Left ventricle myocardium inferior (tissue), 1 donor: ENCODE measurements at regions not wholly inside any gene's neighbourhood (a gene's known extent, or its start where the extent isn't known, plus 50 kb on each side); places are given as distances from the start of the nearest gene placed in this dataset.

ENCODE experiments used
- DNase-seq: peaks from one replicate; pipeline ENCODE4 v3.0.0-alpha.2; 2020
- H3K27ac ChIP-seq: fragments of 200-600 bp; replicated peaks from 2 replicates; pipeline ENCODE4 v1.8.0; 2021
- H3K27me3 ChIP-seq: fragments of 200-600 bp; 2 replicates; pipeline ENCODE4 v1.8.0; 2021; ENCODE audit warnings: low read depth
- H3K36me3 ChIP-seq: fragments of 200-600 bp; 2 replicates; pipeline ENCODE4 v1.8.0; 2021
- H3K4me1 ChIP-seq: fragments of 200-600 bp; 2 replicates; pipeline ENCODE4 v1.8.0; 2021
- H3K4me3 ChIP-seq: fragments of 200-600 bp; 2 replicates; pipeline ENCODE4 v1.8.0; 2021; ENCODE audit warnings: mild to moderate bottlenecking, moderate library complexity
- H3K9me3 ChIP-seq: fragments of 200-600 bp; replicated peaks from 2 replicates; pipeline ENCODE4 v1.8.0; 2021
- CTCF ChIP-seq: fragments of 200-600 bp; IDR thresholded peaks from 2 replicates; pipeline ENCODE4 v1.8.0; 2021; ENCODE audit warnings: antibody characterized with exemption, mild to moderate bottlenecking, borderline replicate concordance
- intact Hi-C: fragments of 100-400 bp; cut with micrococcal nuclease; formaldehyde crosslinking; loops from one replicate; pipeline ENCODE4 v1.11.0; 2022
- donor health status: DM: no; HTN: yes; CAD: no; lungs with severe emphysema.

GRCh38 chr4:8707045-8707781 lies 114.6 kb downstream of the CPZ start:
- TF ChIP-seq CTCF = no peak
- Histone ChIP-seq H3K27me3 (peaks cover 84% of the 10 kb centered on the region), H3K9me3 (peaks cover 11% of the 10 kb centered on the region), H3K27ac (no peak overlapping the region), H3K36me3 (no peaks in the 10 kb centered on the region), H3K4me1 (no peaks in the 10 kb centered on the region), H3K4me3 (no peak overlapping the region)
- intact Hi-C loops = no loop called here
- DNase-seq = peak; percentile 5

GRCh38 chr4:8706216-8707044 lies 113.9 kb downstream of the CPZ start:
- no peak for TF ChIP-seq CTCF
- DNase-seq = peak; percentile 7
- H3K27me3 ChIP-seq = peaks cover 92% of the 10 kb centered on the region
- H3K27ac ChIP-seq = no peak overlapping the region
- H3K36me3 ChIP-seq = no peaks in the 10 kb centered on the region
- H3K4me1 ChIP-seq = no peaks in the 10 kb centered on the region
- no peak overlapping the region for H3K4me3 ChIP-seq
- H3K9me3 ChIP-seq = peaks cover 3% of the 10 kb centered on the region
- intact Hi-C loops = no loop called here

GRCh38 chr4:8705161-8706145 lies 112.9 kb downstream of the CPZ start:
- no peak for TF ChIP-seq CTCF
- intact Hi-C loops = no loop called here
- peaks cover 100% of the 10 kb centered on the region for H3K27me3 ChIP-seq
- no peak overlapping the region for H3K27ac ChIP-seq
- no peaks in the 10 kb centered on the region for H3K9me3 ChIP-seq
- no peaks in the 10 kb centered on the region for H3K4me1 ChIP-seq
- no peak overlapping the region for H3K4me3 ChIP-seq
- DNase-seq = peak; percentile 8
- H3K36me3 ChIP-seq = no peaks in the 10 kb centered on the region

- Histone ChIP-seq H3K9me3 (no peaks in the 10 kb centered on the region), H3K27ac (no peak overlapping the region), H3K36me3 (no peaks in the 10 kb centered on the region), H3K4me1 (no peaks in the 10 kb centered on the region), H3K27me3 (peaks cover 100% of the 10 kb centered on the region), H3K4me3 (no peak overlapping the region)
- intact Hi-C loops = no loop called here
- TF ChIP-seq CTCF = no peak
- DNase-seq = no peak
Observed at GRCh38 chr4:8704632-8705031, 112.1 kb downstream of the CPZ start.

- H3K4me3 ChIP-seq = no peak overlapping the region
- no peaks in the 10 kb centered on the region for H3K9me3 ChIP-seq
- no peak for TF ChIP-seq CTCF
- intact Hi-C loops = no loop called here
- H3K27me3 ChIP-seq = peaks cover 100% of the 10 kb centered on the region
- no peaks in the 10 kb centered on the region for H3K4me1 ChIP-seq
- H3K27ac ChIP-seq = no peak overlapping the region
- DNase-seq = no peak
- no peaks in the 10 kb centered on the region for H3K36me3 ChIP-seq
Observed at GRCh38 chr4:8703857-8704495, 111.4 kb downstream of the CPZ start.
